ENCODE measurements at regions not wholly inside any gene's neighbourhood (a gene's known extent, or its start where the extent isn't known, plus 50 kb on each side); places are given as distances from the start of the nearest gene placed in this dataset.

GRCh38 chr16:86299882-86300610, 210.3 kb upstream of the FOXF1 start:
- H3K4me1 ChIP-seq (ENCODE audit: insufficient read depth, low read length): no peaks in the 10 kb centered on the region
- no peak overlapping the region for H3K4me3 ChIP-seq (ENCODE audit: insufficient read depth, low read length)
- DNase-seq (ENCODE audit: insufficient read length, low spot score, missing footprints): no peak
- no peak overlapping the region for H3K27ac ChIP-seq (ENCODE audit: low read depth, low read length)
- no peaks in the 10 kb centered on the region for H4K20me1 ChIP-seq (ENCODE audit: insufficient read depth, low read length)
- no peak overlapping the region for H3K4me2 ChIP-seq (ENCODE audit: insufficient read depth, low read length)
- no peak for TF ChIP-seq CTCF (IDR thresholded peaks at IDR 0.05; ENCODE audit: extremely low read depth, low read depth, low read length)
- H3K79me2 ChIP-seq (ENCODE audit: insufficient read depth, low read length): no peaks in the 10 kb centered on the region
- H3K36me3 ChIP-seq (ENCODE audit: insufficient read depth, low read length): no peaks in the 10 kb centered on the region
- no peaks in the 10 kb centered on the region for H3K9me3 ChIP-seq (ENCODE audit: low read depth, low read length)
- no peak overlapping the region for H2AFZ ChIP-seq (ENCODE audit: low read length)
- H3K27me3 ChIP-seq (ENCODE audit: insufficient read depth, low read length): peaks cover 86% of the 10 kb centered on the region

GRCh38 chr16:86300746-86301481, 209.4 kb upstream of the FOXF1 start:
- no peak overlapping the region for H2AFZ ChIP-seq (ENCODE audit: low read length)
- H3K4me1 ChIP-seq (ENCODE audit: insufficient read depth, low read length): no peaks in the 10 kb centered on the region
- H4K20me1 ChIP-seq (ENCODE audit: insufficient read depth, low read length): no peaks in the 10 kb centered on the region
- DNase-seq (ENCODE audit: insufficient read length, low spot score, missing footprints): no peak
- H3K27me3 ChIP-seq (ENCODE audit: insufficient read depth, low read length): peaks cover 84% of the 10 kb centered on the region
- no peak for TF ChIP-seq CTCF (IDR thresholded peaks at IDR 0.05; ENCODE audit: extremely low read depth, low read depth, low read length)
- H3K27ac ChIP-seq (ENCODE audit: low read depth, low read length): no peak overlapping the region
- H3K79me2 ChIP-seq (ENCODE audit: insufficient read depth, low read length): no peaks in the 10 kb centered on the region
- no peaks in the 10 kb centered on the region for H3K9me3 ChIP-seq (ENCODE audit: low read depth, low read length)
- H3K4me2 ChIP-seq (ENCODE audit: insufficient read depth, low read length): no peak overlapping the region
- no peaks in the 10 kb centered on the region for H3K36me3 ChIP-seq (ENCODE audit: insufficient read depth, low read length)
- H3K4me3 ChIP-seq (ENCODE audit: insufficient read depth, low read length): no peak overlapping the region

- Histone ChIP-seq H3K27ac (ENCODE audit: low read depth, low read length) (no peak overlapping the region), H3K27me3 (ENCODE audit: insufficient read depth, low read length) (peaks cover 74% of the 10 kb centered on the region)
These were observed 207.8 kb upstream of the FOXF1 start for GRCh38 chr16:86302421-86303109.

More at GRCh38 chr16:86302421-86303109, 207.8 kb upstream of the FOXF1 start:
- Histone ChIP-seq H3K79me2 (ENCODE audit: insufficient read depth, low read length) (no peaks in the 10 kb centered on the region), H3K4me2 (ENCODE audit: insufficient read depth, low read length) (no peak overlapping the region), H3K4me1 (ENCODE audit: insufficient read depth, low read length) (no peaks in the 10 kb centered on the region), H2AFZ (ENCODE audit: low read length) (no peak overlapping the region), H4K20me1 (ENCODE audit: insufficient read depth, low read length) (no peaks in the 10 kb centered on the region), H3K36me3 (ENCODE audit: insufficient read depth, low read length) (no peaks in the 10 kb centered on the region), H3K9me3 (ENCODE audit: low read depth, low read length) (no peaks in the 10 kb centered on the region), H3K4me3 (ENCODE audit: insufficient read depth, low read length) (no peak overlapping the region)
- no peak for DNase-seq (ENCODE audit: insufficient read length, low spot score, missing footprints)
- no peak for TF ChIP-seq CTCF (IDR thresholded peaks at IDR 0.05; ENCODE audit: extremely low read depth, low read depth, low read length)
